ENCODE measurements at regions not wholly inside any gene's neighbourhood (a gene's known extent, or its start where the extent isn't known, plus 50 kb on each side); places are given as distances from the start of the nearest gene placed in this dataset.

DNA sequence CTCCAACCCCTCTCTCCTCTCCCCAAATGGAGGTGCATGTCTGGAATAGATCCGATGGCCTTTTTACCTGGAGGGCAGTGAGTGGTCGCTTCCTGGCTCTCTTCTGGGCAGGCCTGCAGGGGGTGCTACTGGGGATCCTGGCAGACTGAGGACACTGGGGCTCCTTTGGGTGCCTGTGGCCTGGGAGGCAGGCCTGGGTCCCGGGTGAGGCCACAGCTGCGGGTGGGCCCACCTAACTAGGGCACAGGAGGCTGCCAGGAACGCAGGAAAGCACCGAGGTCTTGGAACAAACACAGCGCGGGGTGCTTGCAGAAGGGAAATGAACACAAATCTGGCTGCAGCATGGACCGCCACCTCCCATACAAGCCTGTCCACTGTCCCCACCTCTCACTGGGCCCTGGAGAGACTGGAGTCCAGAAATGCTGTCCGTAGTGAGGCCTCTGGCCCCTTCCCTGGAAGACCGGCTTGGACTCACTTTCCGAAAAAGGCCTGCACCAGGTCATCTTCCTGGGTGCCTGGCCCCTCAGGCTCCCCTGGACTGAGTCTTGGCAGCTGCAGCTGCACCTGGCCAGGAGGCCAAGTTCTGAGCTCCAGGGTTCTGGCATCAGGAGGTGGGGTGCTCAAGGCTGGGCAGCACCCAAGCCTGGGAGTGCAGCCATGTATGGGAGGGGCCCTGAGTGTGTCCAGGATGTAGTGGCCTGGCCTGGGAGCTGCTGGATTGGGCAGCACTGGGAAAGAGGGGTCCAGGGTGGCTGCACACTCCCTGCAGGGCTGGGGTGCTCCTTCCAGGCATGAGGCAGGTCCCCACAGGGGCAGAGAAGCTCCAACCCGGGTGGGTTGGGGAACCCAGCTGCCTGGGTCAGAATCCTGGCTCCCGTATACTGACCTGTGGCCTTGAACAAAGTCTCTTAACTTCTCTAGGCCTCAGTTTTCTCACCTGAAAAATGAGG lies 195.1 kb downstream of the IRF8 start:
- no peak for ATAC-seq (ENCODE audit: low read depth)
- Histone ChIP-seq H3K36me3 (ENCODE audit: low read depth) (no peaks in the 10 kb centered on the region), H3K9me3 (ENCODE audit: severe bottlenecking) (no peaks in the 10 kb centered on the region), H3K27me3 (ENCODE audit: insufficient read depth, poor library complexity, severe bottlenecking) (peaks cover 15% of the 10 kb centered on the region), H3K4me1 (ENCODE audit: insufficient read depth, poor library complexity, severe bottlenecking) (no peaks in the 10 kb centered on the region), H3K4me3 (ENCODE audit: severe bottlenecking) (no peak overlapping the region), H3K27ac (ENCODE audit: poor library complexity, severe bottlenecking) (no peak overlapping the region)
- DNase-seq (ENCODE audit: low spot score), result peak; percentile 51
- TF ChIP-seq, protein P1, sequence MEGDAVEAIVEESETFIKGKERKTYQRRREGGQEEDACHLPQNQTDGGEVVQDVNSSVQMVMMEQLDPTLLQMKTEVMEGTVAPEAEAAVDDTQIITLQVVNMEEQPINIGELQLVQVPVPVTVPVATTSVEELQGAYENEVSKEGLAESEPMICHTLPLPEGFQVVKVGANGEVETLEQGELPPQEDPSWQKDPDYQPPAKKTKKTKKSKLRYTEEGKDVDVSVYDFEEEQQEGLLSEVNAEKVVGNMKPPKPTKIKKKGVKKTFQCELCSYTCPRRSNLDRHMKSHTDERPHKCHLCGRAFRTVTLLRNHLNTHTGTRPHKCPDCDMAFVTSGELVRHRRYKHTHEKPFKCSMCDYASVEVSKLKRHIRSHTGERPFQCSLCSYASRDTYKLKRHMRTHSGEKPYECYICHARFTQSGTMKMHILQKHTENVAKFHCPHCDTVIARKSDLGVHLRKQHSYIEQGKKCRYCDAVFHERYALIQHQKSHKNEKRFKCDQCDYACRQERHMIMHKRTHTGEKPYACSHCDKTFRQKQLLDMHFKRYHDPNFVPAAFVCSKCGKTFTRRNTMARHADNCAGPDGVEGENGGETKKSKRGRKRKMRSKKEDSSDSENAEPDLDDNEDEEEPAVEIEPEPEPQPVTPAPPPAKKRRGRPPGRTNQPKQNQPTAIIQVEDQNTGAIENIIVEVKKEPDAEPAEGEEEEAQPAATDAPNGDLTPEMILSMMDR (IDR thresholded peaks at IDR 0.05; ENCODE audit: poor library complexity, severe bottlenecking), result no peak

DNA sequence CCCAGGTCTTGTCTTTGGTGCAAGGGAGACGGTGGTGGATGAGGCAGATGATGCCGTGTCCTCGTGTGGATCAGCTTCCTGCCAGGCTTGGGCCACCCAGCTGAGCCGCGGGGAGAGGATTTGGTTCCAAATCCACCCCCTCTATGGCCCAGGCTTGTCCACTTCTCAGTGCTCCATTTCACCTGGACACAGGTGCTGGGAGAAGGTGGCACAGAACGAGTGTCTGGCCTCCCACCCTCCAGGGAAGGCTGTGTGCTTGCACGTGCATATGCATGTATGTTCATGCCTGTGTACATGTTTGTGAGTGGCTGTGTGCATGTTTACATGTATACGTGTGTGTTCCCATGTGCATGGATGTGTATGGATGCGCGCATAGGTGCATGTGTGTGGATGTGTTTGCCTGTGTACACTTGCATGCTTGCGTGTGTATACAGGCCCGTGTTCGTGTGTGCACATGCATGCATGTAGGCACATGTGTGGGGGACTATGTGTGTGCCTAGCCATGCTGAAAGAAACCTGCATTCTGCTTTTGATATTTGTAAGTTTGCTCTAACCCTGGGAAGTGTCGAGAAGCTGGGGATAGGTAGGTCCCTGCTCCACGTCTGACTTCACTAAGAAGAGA lies 196.3 kb downstream of the IRF8 start:
- Histone ChIP-seq H3K9me3 (ENCODE audit: severe bottlenecking) (no peaks in the 10 kb centered on the region), H3K36me3 (ENCODE audit: low read depth) (no peaks in the 10 kb centered on the region), H3K27ac (ENCODE audit: poor library complexity, severe bottlenecking) (no peak overlapping the region), H3K27me3 (ENCODE audit: insufficient read depth, poor library complexity, severe bottlenecking) (peaks cover 18% of the 10 kb centered on the region), H3K4me1 (ENCODE audit: insufficient read depth, poor library complexity, severe bottlenecking) (no peaks in the 10 kb centered on the region), H3K4me3 (ENCODE audit: severe bottlenecking) (no peak overlapping the region)
- DNase-seq (ENCODE audit: low spot score), result peak; percentile 37
- no peak for ATAC-seq (ENCODE audit: low read depth)
- TF ChIP-seq, protein P1 (IDR thresholded peaks at IDR 0.05; ENCODE audit: poor library complexity, severe bottlenecking), result no peak

DNA sequence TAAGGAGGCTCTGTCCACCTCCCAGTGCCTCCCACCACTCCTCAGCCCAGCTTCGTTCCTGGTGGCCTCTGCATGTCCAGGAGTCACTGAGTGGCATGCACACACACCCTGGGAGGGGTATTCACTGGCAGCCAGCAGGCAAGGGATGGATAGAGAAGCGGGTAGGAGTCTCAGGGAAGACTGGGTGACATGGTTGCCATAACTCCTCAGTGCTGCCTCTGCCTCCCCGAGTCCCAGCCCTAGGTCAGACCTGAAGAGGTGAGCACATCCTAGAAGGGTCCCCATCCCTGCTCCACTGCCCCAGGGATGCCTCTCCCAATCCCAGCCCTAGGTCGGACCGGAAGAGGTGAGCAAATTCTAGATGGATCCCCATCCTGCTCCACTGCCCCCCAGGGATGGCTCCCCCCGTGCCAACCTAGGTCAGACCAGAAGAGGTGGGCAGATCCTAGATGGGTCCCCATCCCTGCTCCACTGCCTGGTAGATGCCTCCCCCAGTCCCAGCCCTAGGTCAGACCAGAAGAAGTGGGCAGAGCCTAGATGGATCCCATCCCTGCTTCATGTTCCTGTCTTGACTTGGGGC lies 197.0 kb downstream of the IRF8 start:
- TF ChIP-seq, protein P1 (IDR thresholded peaks at IDR 0.05; ENCODE audit: poor library complexity, severe bottlenecking), result no peak
- Histone ChIP-seq H3K36me3 (ENCODE audit: low read depth) (no peaks in the 10 kb centered on the region), H3K27me3 (ENCODE audit: insufficient read depth, poor library complexity, severe bottlenecking) (peaks cover 24% of the 10 kb centered on the region), H3K27ac (ENCODE audit: poor library complexity, severe bottlenecking) (no peak overlapping the region), H3K9me3 (ENCODE audit: severe bottlenecking) (no peaks in the 10 kb centered on the region), H3K4me1 (ENCODE audit: insufficient read depth, poor library complexity, severe bottlenecking) (no peaks in the 10 kb centered on the region), H3K4me3 (ENCODE audit: severe bottlenecking) (no peak overlapping the region)
- no peak for ATAC-seq (ENCODE audit: low read depth)
- peak; percentile 44 for DNase-seq (ENCODE audit: low spot score)

DNA sequence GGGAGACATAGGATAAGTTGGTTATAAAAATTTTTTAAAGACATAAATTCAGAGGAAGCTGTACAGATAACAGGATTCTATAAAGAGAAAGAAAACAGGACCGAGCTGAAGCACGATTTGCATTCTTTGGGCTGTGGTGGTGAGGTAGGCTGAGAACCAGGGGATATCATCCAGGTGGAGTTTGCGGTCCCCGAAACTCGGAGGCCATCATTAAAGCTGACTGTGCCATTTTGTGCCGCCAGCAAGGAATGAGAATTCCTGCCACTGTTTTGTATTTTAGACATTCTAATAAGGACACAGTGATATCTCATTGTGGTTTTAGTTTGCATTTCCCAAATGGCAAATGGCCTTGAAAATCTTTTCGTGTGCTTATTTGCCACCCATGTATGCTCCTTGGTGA lies 197.9 kb downstream of the IRF8 start:
- TF ChIP-seq, protein P1 (IDR thresholded peaks at IDR 0.05; ENCODE audit: poor library complexity, severe bottlenecking), result no peak
- no peak for ATAC-seq (ENCODE audit: low read depth)
- H3K36me3 ChIP-seq (ENCODE audit: low read depth), result no peaks in the 10 kb centered on the region
- H3K27ac ChIP-seq (ENCODE audit: poor library complexity, severe bottlenecking), result no peak overlapping the region
- DNase-seq (ENCODE audit: low spot score), result no peak
- peaks cover 24% of the 10 kb centered on the region for H3K27me3 ChIP-seq (ENCODE audit: insufficient read depth, poor library complexity, severe bottlenecking)
- no peaks in the 10 kb centered on the region for H3K9me3 ChIP-seq (ENCODE audit: severe bottlenecking)
- no peak overlapping the region for H3K4me3 ChIP-seq (ENCODE audit: severe bottlenecking)
- no peaks in the 10 kb centered on the region for H3K4me1 ChIP-seq (ENCODE audit: insufficient read depth, poor library complexity, severe bottlenecking)
